ENCODE measurements at regions not wholly inside any gene's neighbourhood (a gene's known extent, or its start where the extent isn't known, plus 50 kb on each side); places are given as distances from the start of the nearest gene placed in this dataset.

DNA sequence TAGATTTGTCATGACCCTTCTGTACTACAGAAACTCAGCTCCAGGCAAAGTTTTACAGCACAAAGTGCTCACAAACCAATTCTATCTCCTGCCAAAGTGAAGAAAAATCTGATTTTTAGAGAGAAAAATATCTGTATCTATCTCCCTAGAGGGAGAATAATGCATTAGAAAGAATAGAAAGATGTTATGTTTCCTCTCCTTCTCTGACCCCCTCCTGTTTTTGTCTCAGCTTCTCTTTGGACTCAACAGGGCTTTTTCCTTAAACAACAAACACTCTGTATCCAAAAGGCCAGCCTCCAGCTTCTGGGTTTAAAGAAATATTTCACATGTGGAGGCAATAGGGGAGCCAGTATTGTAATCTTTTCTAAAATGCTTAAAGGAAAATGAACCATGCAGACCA lies 627.4 kb downstream of the REEP3 start:
- H3K9me3 ChIP-seq (ENCODE audit: control insufficient read depth, low read length) = no peaks in the 10 kb centered on the region
- no peak overlapping the region for H3K4me3 ChIP-seq (ENCODE audit: low read length)
- H3K4me1 ChIP-seq (ENCODE audit: control insufficient read depth, insufficient read depth, low read length) = no peaks in the 10 kb centered on the region
- H3K36me3 ChIP-seq (ENCODE audit: control insufficient read depth, insufficient read depth, low read length) = no peaks in the 10 kb centered on the region
- no peaks in the 10 kb centered on the region for H3K27me3 ChIP-seq (ENCODE audit: control insufficient read depth, insufficient read depth, low read length)
- H3K9ac ChIP-seq (ENCODE audit: low read length) = no peak overlapping the region

- H3K4me3 ChIP-seq (ENCODE audit: low read length) = no peak overlapping the region
- H3K4me1 ChIP-seq (ENCODE audit: control insufficient read depth, insufficient read depth, low read length) = no peaks in the 10 kb centered on the region
- no peaks in the 10 kb centered on the region for H3K9me3 ChIP-seq (ENCODE audit: control insufficient read depth, low read length)
- H3K27me3 ChIP-seq (ENCODE audit: control insufficient read depth, insufficient read depth, low read length) = no peaks in the 10 kb centered on the region
- H3K36me3 ChIP-seq (ENCODE audit: control insufficient read depth, insufficient read depth, low read length) = no peaks in the 10 kb centered on the region
- no peak overlapping the region for H3K9ac ChIP-seq (ENCODE audit: low read length)
Observed at GRCh38 chr10:64156166-64156565, 635.0 kb downstream of the REEP3 start.

- Histone ChIP-seq H3K9me3 (ENCODE audit: control insufficient read depth, low read length) (no peaks in the 10 kb centered on the region), H3K27me3 (ENCODE audit: control insufficient read depth, insufficient read depth, low read length) (no peaks in the 10 kb centered on the region), H3K36me3 (ENCODE audit: control insufficient read depth, insufficient read depth, low read length) (no peaks in the 10 kb centered on the region), H3K4me3 (ENCODE audit: low read length) (no peak overlapping the region), H3K4me1 (ENCODE audit: control insufficient read depth, insufficient read depth, low read length) (no peaks in the 10 kb centered on the region), H3K9ac (ENCODE audit: low read length) (no peak overlapping the region)
Observed at GRCh38 chr10:64158551-64158950, 637.4 kb downstream of the REEP3 start.

DNA sequence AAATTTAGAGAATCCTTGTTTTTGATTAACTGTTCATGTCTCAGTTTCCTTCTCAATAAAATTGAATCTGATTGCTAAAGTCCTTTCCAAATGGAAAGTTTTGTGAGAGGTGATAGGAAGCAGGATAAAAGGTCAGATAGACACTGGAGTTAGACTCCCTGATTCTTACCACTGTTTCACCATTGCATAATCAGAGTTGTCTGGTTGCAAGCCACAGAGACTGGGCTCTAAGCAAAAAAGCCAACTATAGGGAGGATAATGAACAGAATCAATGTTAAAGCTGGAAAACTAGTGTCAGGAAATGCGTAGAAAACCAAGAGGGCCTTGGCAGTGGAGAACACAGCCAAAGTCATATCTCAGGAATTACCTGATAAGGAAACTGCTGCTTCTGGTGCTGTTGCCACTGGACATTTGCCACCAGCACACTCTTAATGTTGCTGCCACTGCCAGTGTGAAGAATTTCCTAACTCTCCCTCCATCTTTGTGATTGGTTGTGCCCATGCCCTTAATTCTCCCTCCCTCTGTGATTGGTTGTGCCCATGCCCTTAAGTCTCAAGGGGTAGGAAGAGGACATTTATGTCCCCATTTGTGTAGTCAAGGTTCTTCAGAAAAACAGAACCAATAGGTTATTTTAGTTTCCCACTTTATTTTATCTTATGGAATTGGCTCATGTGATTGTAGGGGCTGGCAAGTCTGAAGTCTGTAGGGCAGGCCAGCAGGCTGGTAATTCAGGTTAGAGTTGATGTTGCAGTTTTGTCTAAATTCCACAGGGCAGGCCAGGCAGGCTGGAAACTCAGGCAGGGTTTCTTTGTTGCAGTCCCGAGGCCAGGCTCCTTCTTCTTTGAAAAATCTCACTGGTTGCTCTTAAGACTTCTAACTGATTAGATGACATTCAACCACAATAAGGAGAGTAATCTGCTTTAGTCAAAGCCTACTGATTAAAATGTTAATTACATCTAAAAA lies 639.0 kb downstream of the REEP3 start:
- Histone ChIP-seq H3K27me3 (ENCODE audit: control insufficient read depth, insufficient read depth, low read length) (no peaks in the 10 kb centered on the region), H3K4me1 (ENCODE audit: control insufficient read depth, insufficient read depth, low read length) (no peaks in the 10 kb centered on the region), H3K9ac (ENCODE audit: low read length) (no peak overlapping the region), H3K36me3 (ENCODE audit: control insufficient read depth, insufficient read depth, low read length) (no peaks in the 10 kb centered on the region), H3K4me3 (ENCODE audit: low read length) (no peak overlapping the region), H3K9me3 (ENCODE audit: control insufficient read depth, low read length) (no peaks in the 10 kb centered on the region)

DNA sequence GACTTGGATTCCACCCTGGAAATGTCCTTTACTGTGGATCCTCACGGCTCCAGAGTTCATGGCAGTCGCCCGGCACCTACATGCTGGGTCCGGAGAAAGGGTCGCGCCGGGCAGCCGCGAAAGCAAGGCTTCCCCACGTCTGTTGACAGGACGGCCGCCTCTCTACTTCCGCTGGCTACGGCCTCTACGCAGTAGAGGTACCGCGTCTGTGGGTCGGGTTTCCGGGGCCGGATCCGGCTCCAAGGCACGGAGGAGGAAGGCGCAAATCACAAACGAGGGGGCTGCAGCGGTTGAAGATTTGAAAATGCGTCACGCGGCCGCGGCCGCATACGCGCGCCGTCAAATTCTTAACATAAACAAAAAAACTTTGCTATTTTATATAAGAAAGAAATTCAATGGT lies 649.6 kb downstream of the REEP3 start:
- Histone ChIP-seq H3K36me3 (ENCODE audit: control insufficient read depth, insufficient read depth, low read length) (no peaks in the 10 kb centered on the region), H3K4me3 (ENCODE audit: low read length) (no peak overlapping the region), H3K9me3 (ENCODE audit: control insufficient read depth, low read length) (no peaks in the 10 kb centered on the region), H3K9ac (ENCODE audit: low read length) (no peak overlapping the region), H3K4me1 (ENCODE audit: control insufficient read depth, insufficient read depth, low read length) (no peaks in the 10 kb centered on the region), H3K27me3 (ENCODE audit: control insufficient read depth, insufficient read depth, low read length) (no peaks in the 10 kb centered on the region)

DNA sequence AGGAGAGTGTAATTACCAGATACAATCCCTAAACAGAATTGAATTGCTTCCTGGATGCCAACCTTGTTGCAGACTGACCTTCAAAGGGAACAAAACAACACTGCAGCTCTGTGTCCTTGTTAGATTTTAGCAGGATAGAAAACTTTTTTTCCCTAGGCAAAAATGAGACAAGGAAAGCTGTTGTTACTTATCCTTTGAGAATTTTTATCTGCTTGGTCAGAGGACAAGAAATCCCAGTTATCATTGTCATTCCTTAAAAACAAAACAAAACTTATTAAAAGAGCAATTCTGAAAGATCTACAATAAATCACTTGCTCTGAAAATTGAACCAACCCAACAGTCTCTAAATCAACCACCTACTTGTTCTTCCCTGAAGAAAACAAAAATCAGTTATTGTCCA lies 652.6 kb downstream of the REEP3 start:
- Histone ChIP-seq H3K4me3 (ENCODE audit: low read length) (no peak overlapping the region), H3K27me3 (ENCODE audit: control insufficient read depth, insufficient read depth, low read length) (no peaks in the 10 kb centered on the region), H3K36me3 (ENCODE audit: control insufficient read depth, insufficient read depth, low read length) (no peaks in the 10 kb centered on the region), H3K9me3 (ENCODE audit: control insufficient read depth, low read length) (no peaks in the 10 kb centered on the region), H3K4me1 (ENCODE audit: control insufficient read depth, insufficient read depth, low read length) (no peaks in the 10 kb centered on the region), H3K9ac (ENCODE audit: low read length) (no peak overlapping the region)

GRCh38 chr10:64174666-64175255 lies 653.6 kb downstream of the REEP3 start:
- Histone ChIP-seq H3K36me3 (ENCODE audit: control insufficient read depth, insufficient read depth, low read length) (no peaks in the 10 kb centered on the region), H3K9ac (ENCODE audit: low read length) (no peak overlapping the region), H3K27me3 (ENCODE audit: control insufficient read depth, insufficient read depth, low read length) (no peaks in the 10 kb centered on the region), H3K4me1 (ENCODE audit: control insufficient read depth, insufficient read depth, low read length) (no peaks in the 10 kb centered on the region), H3K9me3 (ENCODE audit: control insufficient read depth, low read length) (no peaks in the 10 kb centered on the region), H3K4me3 (ENCODE audit: low read length) (no peak overlapping the region)

DNA sequence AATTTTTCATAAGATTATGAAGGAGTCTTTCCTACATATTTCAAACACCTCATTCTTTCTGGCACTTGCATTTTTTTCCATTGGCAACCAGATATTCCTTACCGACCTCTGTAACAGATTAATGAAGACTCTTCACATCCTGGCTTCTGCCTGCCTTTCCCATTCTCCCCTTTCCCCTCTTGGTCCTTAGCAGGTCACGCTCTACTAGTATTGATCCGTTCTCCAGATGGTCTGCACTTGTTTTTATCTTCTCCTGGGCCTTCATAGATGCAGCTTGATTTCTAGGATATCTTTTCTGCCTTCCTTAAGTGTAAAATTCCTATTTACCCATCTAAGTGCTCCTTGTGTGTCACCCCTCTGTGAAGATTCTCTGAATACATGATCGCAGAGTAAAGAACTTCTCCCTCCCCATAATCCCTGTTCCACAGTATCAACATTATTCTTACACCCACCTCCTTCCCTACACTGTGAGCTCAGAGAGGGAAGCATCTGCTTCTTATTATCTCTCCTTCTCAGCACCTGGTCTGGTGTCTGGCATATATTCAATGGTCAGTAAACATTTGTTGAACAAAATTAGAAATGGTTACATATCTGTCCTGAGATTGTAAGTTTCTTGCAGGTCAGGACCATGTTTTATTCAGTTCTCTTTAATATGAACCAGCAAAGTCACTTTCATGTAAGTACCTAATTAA lies 654.2 kb downstream of the REEP3 start:
- Histone ChIP-seq H3K4me1 (ENCODE audit: control insufficient read depth, insufficient read depth, low read length) (no peaks in the 10 kb centered on the region), H3K9ac (ENCODE audit: low read length) (no peak overlapping the region), H3K4me3 (ENCODE audit: low read length) (no peak overlapping the region), H3K27me3 (ENCODE audit: control insufficient read depth, insufficient read depth, low read length) (no peaks in the 10 kb centered on the region), H3K9me3 (ENCODE audit: control insufficient read depth, low read length) (no peaks in the 10 kb centered on the region), H3K36me3 (ENCODE audit: control insufficient read depth, insufficient read depth, low read length) (no peaks in the 10 kb centered on the region)

GRCh38 chr10:64182671-64183070 lies 661.5 kb downstream of the REEP3 start:
- Histone ChIP-seq H3K9me3 (ENCODE audit: control insufficient read depth, low read length) (no peaks in the 10 kb centered on the region), H3K36me3 (ENCODE audit: control insufficient read depth, insufficient read depth, low read length) (no peaks in the 10 kb centered on the region), H3K4me3 (ENCODE audit: low read length) (no peak overlapping the region), H3K9ac (ENCODE audit: low read length) (no peak overlapping the region), H3K27me3 (ENCODE audit: control insufficient read depth, insufficient read depth, low read length) (no peaks in the 10 kb centered on the region), H3K4me1 (ENCODE audit: control insufficient read depth, insufficient read depth, low read length) (no peaks in the 10 kb centered on the region)

DNA sequence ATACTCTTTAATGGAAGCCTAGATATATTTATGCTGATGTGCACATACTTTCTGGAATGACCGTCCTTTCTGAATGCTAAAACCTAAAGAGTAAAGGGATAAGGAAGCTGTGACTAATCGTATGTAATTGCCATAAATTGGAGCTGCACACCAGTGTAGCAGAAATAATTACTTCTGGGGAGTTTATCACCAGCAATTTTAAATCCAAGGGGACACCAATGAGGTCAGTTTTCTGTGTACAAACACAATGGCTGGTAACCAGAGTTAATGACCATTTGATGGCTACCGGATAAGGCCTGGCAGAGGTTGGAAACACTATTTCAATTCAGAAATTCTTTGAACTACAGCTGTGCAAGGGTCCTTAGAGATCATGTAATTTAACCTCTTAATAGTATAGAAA lies 670.1 kb downstream of the REEP3 start:
- Histone ChIP-seq H3K27me3 (ENCODE audit: control insufficient read depth, insufficient read depth, low read length) (no peaks in the 10 kb centered on the region), H3K36me3 (ENCODE audit: control insufficient read depth, insufficient read depth, low read length) (no peaks in the 10 kb centered on the region)

GRCh38 chr10:64196638-64197315 lies 675.6 kb downstream of the REEP3 start:
- H3K36me3 ChIP-seq (ENCODE audit: control insufficient read depth, insufficient read depth, low read length) = no peaks in the 10 kb centered on the region
- H3K9ac ChIP-seq (ENCODE audit: low read length) = no peak overlapping the region
- H3K4me1 ChIP-seq (ENCODE audit: control insufficient read depth, insufficient read depth, low read length) = no peaks in the 10 kb centered on the region
- no peaks in the 10 kb centered on the region for H3K27me3 ChIP-seq (ENCODE audit: control insufficient read depth, insufficient read depth, low read length)
- no peak overlapping the region for H3K4me3 ChIP-seq (ENCODE audit: low read length)
- H3K9me3 ChIP-seq (ENCODE audit: control insufficient read depth, low read length) = no peaks in the 10 kb centered on the region

More for the DNA sequence above, 670.1 kb downstream of the REEP3 start:
- no peak overlapping the region for H3K4me3 ChIP-seq (ENCODE audit: low read length)
- no peaks in the 10 kb centered on the region for H3K4me1 ChIP-seq (ENCODE audit: control insufficient read depth, insufficient read depth, low read length)
- no peak overlapping the region for H3K9ac ChIP-seq (ENCODE audit: low read length)
- no peaks in the 10 kb centered on the region for H3K9me3 ChIP-seq (ENCODE audit: control insufficient read depth, low read length)

GRCh38 chr10:64201936-64202335 lies 680.7 kb downstream of the REEP3 start:
- Histone ChIP-seq H3K27me3 (ENCODE audit: control insufficient read depth, insufficient read depth, low read length) (no peaks in the 10 kb centered on the region), H3K9me3 (ENCODE audit: control insufficient read depth, low read length) (no peaks in the 10 kb centered on the region), H3K4me1 (ENCODE audit: control insufficient read depth, insufficient read depth, low read length) (no peaks in the 10 kb centered on the region), H3K4me3 (ENCODE audit: low read length) (no peak overlapping the region), H3K36me3 (ENCODE audit: control insufficient read depth, insufficient read depth, low read length) (no peaks in the 10 kb centered on the region), H3K9ac (ENCODE audit: low read length) (no peak overlapping the region)

Data from mucosa of stomach (tissue), 1 donor.